Osteocyte (in vitro differentiated cells): ENCODE measurements at regions not wholly inside any gene's neighbourhood (a gene's known extent, or its start where the extent isn't known, plus 50 kb on each side); places are given as distances from the start of the nearest gene placed in this dataset.

Source experiments
- DNase-seq: peaks from one replicate; pipeline ENCODE4 v3.0.0; 2021; ENCODE audit warnings: mixed read lengths; ENCODE audit not compliant: unreplicated experiment; ENCODE audit errors: extremely low spot score
- H3K27ac Mint-ChIP-seq: one replicate; pipeline ENCODE4 v1.8.0; 2021; ENCODE audit warnings: mild to moderate bottlenecking, mixed read lengths; ENCODE audit not compliant: unreplicated experiment
- H3K27me3 Mint-ChIP-seq: one replicate; pipeline ENCODE4 v1.8.0; 2021; ENCODE audit warnings: mixed read lengths; ENCODE audit not compliant: unreplicated experiment
- H3K36me3 Mint-ChIP-seq: one replicate; pipeline ENCODE4 v1.8.0; 2021; ENCODE audit warnings: mixed read lengths; ENCODE audit not compliant: unreplicated experiment
- H3K4me1 Mint-ChIP-seq: one replicate; pipeline ENCODE4 v1.8.0; 2021; ENCODE audit warnings: mixed read lengths; ENCODE audit not compliant: unreplicated experiment
- H3K4me3 Mint-ChIP-seq: one replicate; pipeline ENCODE4 v1.8.0; 2021; ENCODE audit warnings: mild to moderate bottlenecking, moderate library complexity, mixed read lengths; ENCODE audit not compliant: unreplicated experiment
- H3K9me3 Mint-ChIP-seq: one replicate; pipeline ENCODE4 v1.8.0; 2021; ENCODE audit warnings: mixed read lengths; ENCODE audit not compliant: unreplicated experiment
- CTCF ChIP-seq: fragments of 200-600 bp; sonication (generic); IDR thresholded peaks from 2 replicates; pipeline ENCODE4 v1.5.0; 2021; ENCODE audit warnings: antibody characterized with exemption, mild to moderate bottlenecking, moderate library complexity

DNA sequence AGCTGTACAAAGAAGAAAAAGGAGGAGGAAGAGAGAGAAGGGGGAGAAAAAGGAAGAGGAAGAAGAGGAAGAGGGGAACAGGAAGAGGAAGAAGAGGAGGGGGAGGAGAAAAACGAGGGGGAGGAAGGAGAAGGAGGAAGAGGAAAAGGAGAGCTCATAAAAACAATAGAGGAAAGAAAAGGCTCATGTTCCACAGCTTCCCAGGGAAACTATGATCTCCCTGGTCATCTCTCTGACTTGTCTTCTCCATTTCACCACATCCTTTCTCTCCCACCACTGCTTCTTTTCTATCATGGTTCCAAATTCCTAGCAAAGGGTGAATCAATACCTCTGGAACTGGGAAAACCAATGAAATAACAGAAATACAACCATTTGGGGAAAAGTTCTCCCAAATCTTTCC is 254.1 kb upstream of the ERCC4 start:
- Mint-ChIP-seq H3K27ac (no peak overlapping the region), H3K27me3 (no peaks in the 10 kb centered on the region), H3K4me3 (no peak overlapping the region), H3K36me3 (no peaks in the 10 kb centered on the region), H3K4me1 (no peaks in the 10 kb centered on the region), H3K9me3 (peaks cover 12% of the 10 kb centered on the region)
- no peak for TF ChIP-seq CTCF
- DNase-seq, result no peak

DNA sequence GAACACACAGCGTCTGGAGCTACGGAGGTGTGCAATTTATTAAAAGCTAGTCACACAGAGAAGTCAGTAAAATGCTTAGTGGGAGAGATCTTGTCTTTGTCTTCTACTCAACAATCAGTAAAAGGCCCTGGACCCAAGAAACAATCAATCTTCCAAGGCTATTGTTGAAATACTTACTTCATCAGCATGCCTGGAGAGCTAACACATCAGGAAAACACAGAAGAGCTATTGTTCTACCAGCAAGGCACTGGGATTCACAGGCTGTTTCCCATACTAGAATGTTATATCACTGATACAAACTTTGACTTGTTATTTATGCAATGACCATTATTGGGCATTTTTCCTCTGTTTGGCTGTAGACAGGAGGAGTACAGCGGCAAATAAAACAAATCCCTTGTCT is 247.8 kb upstream of the ERCC4 start:
- no peaks in the 10 kb centered on the region for H3K36me3 Mint-ChIP-seq
- TF ChIP-seq CTCF, result no peak
- no peaks in the 10 kb centered on the region for H3K4me1 Mint-ChIP-seq
- H3K4me3 Mint-ChIP-seq, result no peak overlapping the region
- no peak for DNase-seq
- peaks cover 19% of the 10 kb centered on the region for H3K9me3 Mint-ChIP-seq
- H3K27ac Mint-ChIP-seq, result no peak overlapping the region
- no peaks in the 10 kb centered on the region for H3K27me3 Mint-ChIP-seq

GRCh38 chr16:13680021-13680889 is 239.7 kb upstream of the ERCC4 start:
- H3K36me3 Mint-ChIP-seq, result no peaks in the 10 kb centered on the region
- H3K9me3 Mint-ChIP-seq, result peaks cover 41% of the 10 kb centered on the region
- H3K27ac Mint-ChIP-seq, result no peak overlapping the region
- no peak overlapping the region for H3K4me3 Mint-ChIP-seq
- no peak for DNase-seq
- TF ChIP-seq CTCF, result no peak
- no peaks in the 10 kb centered on the region for H3K27me3 Mint-ChIP-seq
- H3K4me1 Mint-ChIP-seq, result no peaks in the 10 kb centered on the region

DNA sequence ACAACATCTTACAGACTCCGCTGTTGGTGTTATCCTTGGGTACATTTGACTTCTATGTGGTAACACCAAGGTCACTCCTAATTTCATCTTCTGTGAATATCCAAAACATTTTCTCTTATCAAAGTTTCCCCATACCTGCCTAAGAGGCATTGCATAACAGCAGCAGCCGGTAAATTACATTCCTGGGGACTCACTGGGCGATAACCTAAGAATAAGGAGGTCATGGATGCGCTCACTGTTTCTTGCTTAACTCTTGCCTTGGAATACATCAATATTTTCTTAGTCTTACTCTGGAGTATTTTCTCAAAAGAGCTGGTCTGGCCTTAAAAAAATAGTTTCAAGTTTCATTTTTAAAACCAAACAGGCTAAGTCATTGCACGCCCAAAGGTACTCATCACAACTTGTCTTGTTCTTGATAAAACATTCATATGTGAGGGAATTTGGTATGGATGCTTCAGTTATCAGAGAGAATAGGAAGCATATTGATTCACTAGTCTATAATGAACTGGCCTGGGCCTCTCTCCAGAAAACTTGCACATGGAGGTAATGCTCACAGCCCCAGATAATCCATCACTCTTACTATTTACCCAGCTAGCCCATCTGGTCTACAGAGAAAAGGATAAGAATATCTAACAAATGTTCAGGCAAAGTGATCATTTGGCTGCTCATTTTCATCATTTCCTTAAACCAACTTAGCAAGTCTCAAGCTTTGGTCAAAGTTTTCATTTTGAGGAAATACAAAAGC is 235.0 kb upstream of the ERCC4 start:
- no peak for TF ChIP-seq CTCF
- H3K4me3 Mint-ChIP-seq, result no peak overlapping the region
- H3K9me3 Mint-ChIP-seq, result peaks cover 27% of the 10 kb centered on the region
- no peak for DNase-seq
- no peaks in the 10 kb centered on the region for H3K4me1 Mint-ChIP-seq
- no peaks in the 10 kb centered on the region for H3K27me3 Mint-ChIP-seq
- no peaks in the 10 kb centered on the region for H3K36me3 Mint-ChIP-seq
- H3K27ac Mint-ChIP-seq, result no peak overlapping the region

GRCh38 chr16:13696017-13696416 is 223.9 kb upstream of the ERCC4 start:
- no peak overlapping the region for H3K4me3 Mint-ChIP-seq
- DNase-seq, result no peak

More at GRCh38 chr16:13696017-13696416, 223.9 kb upstream of the ERCC4 start:
- Mint-ChIP-seq H3K27ac (no peak overlapping the region), H3K4me1 (no peaks in the 10 kb centered on the region), H3K27me3 (no peaks in the 10 kb centered on the region), H3K9me3 (peaks cover 62% of the 10 kb centered on the region), H3K36me3 (no peaks in the 10 kb centered on the region)
- TF ChIP-seq CTCF, result no peak
